GM12875 (cell line): ENCODE measurements at regions not wholly inside any gene's neighbourhood (a gene's known extent, or its start where the extent isn't known, plus 50 kb on each side); places are given as distances from the start of the nearest gene placed in this dataset.

Source experiments
- H3K4me3 ChIP-seq: one replicate; pipeline ENCODE4 v1.5.1; 2011; ENCODE audit warnings: low read depth, low read length, control low read depth
- TF ChIP-seq, protein P1 (sequence below): IDR thresholded peaks from 2 replicates; pipeline ENCODE4 v1.5.1; 2011; ENCODE audit warnings: low read depth, mild to moderate bottlenecking, control low read depth, inconsistent platforms, low read length, moderate library complexity, borderline replicate concordance; ENCODE audit not compliant: insufficient read depth

DNA sequence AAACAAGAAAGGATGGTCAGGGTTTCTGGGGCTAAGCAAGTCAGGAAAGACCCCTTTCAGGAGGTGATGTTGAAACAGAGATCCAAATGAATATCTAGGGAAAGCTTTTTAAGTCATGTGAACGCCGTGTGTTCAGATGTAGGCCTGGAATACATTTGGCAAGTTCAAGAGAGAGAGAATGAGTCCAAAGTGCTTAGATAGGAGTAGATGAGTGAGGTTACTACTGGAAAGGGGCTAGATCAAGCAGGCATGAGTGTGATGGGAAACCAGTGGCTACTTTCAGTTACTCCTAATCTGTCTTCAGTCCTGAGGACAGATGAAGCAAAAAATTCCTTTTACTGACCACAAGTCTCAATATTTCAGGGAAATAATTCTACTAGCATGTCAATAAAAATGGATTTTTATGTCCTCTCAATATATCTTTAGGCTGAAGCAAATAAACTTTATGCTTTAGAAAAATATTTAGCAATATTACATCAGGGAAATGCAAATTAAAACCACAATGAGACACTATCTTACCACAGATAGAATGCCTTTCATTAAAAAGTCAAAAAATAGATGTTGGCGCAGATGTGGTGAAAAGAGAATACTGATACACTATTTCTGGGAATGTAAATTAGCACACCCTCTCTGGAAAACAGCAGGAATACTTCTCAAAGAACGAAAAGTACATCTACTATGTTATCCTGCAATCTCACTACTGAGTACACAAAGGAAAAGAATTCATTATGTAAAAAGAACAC, 1085.0 kb upstream of the TENM4 start:
- TF ChIP-seq, protein P1, sequence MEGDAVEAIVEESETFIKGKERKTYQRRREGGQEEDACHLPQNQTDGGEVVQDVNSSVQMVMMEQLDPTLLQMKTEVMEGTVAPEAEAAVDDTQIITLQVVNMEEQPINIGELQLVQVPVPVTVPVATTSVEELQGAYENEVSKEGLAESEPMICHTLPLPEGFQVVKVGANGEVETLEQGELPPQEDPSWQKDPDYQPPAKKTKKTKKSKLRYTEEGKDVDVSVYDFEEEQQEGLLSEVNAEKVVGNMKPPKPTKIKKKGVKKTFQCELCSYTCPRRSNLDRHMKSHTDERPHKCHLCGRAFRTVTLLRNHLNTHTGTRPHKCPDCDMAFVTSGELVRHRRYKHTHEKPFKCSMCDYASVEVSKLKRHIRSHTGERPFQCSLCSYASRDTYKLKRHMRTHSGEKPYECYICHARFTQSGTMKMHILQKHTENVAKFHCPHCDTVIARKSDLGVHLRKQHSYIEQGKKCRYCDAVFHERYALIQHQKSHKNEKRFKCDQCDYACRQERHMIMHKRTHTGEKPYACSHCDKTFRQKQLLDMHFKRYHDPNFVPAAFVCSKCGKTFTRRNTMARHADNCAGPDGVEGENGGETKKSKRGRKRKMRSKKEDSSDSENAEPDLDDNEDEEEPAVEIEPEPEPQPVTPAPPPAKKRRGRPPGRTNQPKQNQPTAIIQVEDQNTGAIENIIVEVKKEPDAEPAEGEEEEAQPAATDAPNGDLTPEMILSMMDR, result no peak
- H3K4me3 ChIP-seq, result no peak overlapping the region

DNA sequence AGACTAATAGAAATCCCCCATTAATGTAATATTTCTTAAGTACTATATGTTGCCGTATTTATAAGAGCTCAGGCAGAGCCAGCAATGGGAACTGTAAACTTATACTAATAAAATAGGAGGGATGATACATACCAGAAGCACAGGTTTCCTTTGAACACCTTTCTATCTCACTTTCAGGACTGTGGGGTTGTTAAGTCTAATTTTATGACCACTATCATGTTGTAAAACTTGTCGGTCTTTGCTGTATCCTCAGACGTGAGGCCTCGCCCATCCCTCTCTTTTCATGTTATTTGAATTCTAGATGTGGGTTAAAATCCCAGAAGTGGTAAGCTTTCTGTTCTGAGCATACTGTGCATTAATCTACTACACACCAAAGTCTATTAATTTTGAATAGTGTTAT, 1083.5 kb upstream of the TENM4 start:
- no peak overlapping the region for H3K4me3 ChIP-seq
- TF ChIP-seq, protein P1, result no peak

DNA sequence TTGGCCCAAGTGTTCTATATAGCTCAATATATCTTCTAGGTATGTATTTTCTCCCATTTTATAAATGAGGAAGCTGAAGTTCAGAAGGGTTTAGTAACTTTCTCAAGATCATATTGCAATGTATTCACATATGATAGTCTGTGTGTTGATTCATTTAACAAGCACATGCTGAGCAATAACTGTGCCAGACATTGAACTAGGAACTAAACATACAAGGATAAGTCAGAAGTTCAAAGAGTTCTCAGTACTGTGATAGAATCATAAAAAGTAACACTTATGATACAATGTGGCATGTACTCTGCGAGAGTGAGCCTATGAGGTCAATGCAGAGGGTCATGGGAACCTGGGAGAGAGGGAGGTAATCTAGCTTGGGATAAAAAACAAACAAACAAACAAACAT, 1082.2 kb upstream of the TENM4 start:
- TF ChIP-seq, protein P1, result no peak
- no peak overlapping the region for H3K4me3 ChIP-seq

DNA sequence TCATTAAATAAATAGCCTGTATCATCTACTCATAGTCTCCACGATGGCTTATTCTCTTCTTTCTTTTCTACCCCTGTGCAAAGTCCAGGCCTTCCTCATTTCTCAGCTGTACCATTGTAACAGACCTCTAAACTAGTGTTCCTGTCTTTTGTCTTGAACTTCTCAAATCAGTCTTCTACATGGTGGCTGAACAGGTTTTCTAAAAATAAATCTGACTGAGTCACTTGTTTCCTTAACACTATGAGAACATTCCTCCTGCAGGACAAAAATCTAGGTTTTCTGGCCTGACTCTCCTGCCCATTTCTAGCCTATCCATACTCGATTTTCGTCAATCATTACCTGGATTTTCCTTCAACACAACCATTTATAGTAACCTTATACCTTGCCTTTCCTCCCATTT, 1080.8 kb upstream of the TENM4 start:
- H3K4me3 ChIP-seq, result no peak overlapping the region
- TF ChIP-seq, protein P1, result no peak

DNA sequence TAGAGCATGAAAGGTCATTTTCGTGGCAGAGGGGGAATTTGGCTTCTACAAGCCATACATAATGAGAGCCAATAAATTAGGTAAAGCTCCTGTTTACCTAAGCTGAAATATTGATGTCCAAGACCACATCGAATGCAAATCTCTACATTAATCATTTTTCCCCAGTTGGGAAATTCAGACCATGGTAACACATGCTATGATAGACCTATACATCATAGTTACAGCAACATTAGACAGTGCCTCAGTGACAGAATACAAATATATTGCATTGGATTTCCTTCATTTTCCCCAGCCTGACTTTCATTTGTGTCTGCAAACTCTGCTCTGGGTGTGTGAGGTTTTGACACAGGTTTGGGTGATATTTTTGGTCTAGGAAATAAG, 1079.7 kb upstream of the TENM4 start:
- TF ChIP-seq, protein P1, result no peak
- H3K4me3 ChIP-seq, result no peak overlapping the region

DNA sequence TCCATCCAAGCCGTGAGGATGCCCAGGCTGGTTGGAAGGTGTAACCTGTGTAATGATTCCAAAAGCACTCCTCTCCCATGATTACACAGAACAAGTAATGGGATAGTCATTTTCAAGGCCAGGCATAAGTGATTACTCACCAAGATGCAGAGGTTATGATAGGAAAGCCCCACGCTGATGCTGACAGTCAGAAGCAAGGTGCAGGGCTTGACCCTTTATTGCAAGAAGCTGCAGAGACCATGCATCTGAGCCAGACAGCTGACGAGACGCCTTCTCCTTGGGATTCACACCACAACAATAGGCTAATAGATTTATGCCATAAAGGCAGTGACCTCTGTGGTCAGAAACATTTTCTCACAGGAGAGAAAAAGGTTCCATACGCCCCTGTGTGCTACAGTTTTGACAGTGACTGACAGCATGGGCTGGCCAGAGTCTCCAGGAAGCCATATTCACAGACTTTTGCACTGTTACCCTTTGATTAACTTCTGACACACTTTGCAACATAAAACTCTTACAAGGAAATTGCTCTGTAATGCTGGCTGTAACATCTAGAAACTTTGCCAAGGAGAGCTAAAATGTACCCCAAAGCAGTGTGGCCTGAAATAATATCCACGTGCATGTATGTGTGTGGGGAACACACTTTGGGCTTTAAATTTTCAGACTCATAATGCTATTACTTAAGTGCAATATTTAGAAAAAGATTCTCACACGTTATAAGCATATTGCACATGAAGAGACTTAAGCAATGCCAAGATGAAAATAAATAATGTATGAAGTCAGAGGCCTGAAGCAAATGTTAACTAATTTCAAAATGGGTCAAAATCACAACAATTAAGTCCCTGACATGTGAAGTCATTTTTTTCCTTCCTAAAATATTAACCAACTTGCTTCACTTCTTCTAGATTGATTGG, 1079.0 kb upstream of the TENM4 start:
- H3K4me3 ChIP-seq, result no peak overlapping the region
- TF ChIP-seq, protein P1, result no peak

DNA sequence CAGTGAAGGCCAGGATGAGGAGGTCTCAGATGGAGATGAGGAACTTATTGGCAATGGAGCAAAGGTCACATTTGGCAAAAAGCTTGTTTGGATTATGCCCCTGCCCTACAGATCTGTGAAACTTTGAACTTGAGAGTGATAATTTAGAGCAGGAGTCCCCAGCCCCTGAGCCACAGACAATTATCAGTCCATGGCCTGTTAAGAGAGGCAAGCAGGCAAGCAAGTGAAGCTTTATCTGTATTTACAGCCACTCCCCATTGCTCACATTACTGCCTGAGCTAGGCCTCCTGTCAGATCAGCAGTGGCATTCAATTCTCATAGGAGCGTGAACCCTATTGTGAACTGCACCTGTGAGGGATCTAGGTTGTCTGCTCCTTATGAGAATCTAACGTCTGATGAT, 1076.9 kb upstream of the TENM4 start:
- no peak overlapping the region for H3K4me3 ChIP-seq
- TF ChIP-seq, protein P1, result no peak
